NCI-H2196 (cell line): ENCODE measurements at regions not wholly inside any gene's neighbourhood (a gene's known extent, or its start where the extent isn't known, plus 50 kb on each side); places are given as distances from the start of the nearest gene placed in this dataset.

Experiments
- DNase-seq: peaks from one replicate; lab custom pipeline; 2025; ENCODE audit not compliant: unreplicated experiment; lab: John Stamatoyannopoulos, UW

DNA sequence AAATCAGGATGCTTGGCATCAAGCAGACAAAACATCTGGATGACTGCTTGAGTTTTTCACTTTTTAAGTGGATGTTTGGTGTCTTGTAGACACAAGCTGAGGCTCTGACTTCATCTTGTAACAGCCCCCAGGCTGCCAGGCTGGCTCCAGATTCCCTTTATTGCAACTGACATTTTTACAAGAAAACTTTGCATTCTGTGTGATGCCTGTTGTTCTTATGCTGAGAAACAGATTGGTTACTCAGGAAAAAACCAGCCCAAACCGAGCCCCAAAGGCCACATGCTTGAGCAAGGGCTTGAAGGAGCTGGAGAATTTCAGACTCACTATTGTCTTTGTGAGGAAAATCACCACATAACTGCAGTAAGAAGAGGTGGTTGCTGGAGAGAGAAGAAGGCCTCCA lies 98.4 kb upstream of the PREP start:
- no peak for DNase-seq

GRCh38 chr6:105500693-105501092 lies 97.8 kb upstream of the PREP start:
- no peak for DNase-seq

GRCh38 chr6:105499931-105500330 lies 97.0 kb upstream of the PREP start:
- no peak for DNase-seq

DNA sequence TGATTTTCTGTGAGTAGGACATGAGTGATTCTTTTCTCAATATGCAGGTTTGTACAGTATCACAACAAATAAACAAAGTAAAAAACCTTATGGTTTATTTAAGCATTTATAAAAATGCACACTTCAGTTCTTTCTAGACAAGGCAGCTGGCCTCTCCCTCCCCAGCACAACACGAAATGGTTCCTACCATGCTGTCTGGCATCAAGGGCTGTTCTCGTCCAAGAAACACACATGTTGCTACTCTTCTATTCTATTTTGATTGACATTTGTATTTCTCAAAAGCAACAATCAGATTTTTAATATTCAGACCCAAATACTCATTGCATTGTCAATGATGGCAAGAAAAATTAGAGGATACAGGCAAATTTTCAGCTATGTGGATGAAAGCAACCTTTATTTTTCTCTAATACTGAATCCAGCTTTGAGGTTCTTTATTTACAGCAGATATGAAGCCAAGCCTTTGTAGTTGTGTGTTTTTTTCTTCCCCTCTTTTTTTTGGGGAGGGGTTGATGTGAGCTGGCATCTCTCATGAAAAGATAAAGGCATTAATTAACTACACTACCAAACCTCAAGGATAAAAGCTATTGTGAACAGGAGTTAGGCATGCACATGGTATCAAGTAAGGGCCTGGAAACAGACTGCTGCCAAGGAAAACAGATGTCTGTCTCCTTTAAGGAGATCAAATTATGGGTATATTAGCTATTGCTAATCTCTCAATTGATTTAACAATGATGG lies 96.4 kb upstream of the PREP start:
- DNase-seq = no peak

- DNase-seq = no peak
These were observed 94.7 kb upstream of the PREP start for GRCh38 chr6:105497549-105497948.

- DNase-seq = no peak
These were observed 92.6 kb upstream of the PREP start for GRCh38 chr6:105495515-105495914.

DNA sequence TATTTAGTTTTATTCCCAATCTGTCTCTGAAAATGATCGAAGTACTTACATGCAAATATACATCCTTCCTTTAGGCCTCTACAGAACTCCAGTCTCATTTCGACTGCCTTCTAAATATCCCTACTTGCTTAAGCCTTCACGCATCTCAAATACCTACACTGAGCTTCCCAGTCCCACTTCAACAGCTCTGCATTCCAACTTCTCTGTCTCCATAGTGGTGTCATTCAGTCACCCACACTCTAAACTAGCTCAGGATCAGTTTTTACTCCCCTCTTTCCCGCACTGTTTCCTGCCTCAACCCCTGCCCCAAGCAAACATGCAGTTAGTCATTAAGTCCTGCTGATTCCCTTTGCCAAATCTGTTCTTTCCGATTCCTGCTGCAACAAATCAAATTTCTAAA lies 91.8 kb upstream of the PREP start:
- DNase-seq = no peak

DNA sequence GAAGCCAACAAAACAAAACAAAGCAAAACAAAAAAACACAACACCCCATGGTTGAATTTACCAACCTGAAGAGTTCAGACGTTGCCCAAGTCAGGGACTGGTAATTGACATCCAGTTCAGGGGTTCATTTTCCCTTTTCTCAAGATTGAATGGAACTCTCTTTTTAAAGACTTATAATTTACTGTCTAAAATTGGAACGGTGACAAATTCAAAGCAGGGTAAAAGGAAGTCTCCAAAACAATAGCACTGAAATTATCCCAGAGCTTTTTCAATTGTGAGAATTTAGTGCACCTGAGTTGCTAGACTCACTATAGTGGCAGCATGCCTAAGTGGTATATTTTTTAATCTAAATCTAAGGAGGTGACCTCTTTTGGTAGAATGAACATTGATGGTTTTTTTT lies 90.9 kb upstream of the PREP start:
- DNase-seq = no peak

GRCh38 chr6:105492706-105493673 lies 90.1 kb upstream of the PREP start:
- no peak for DNase-seq

- no peak for DNase-seq
These were observed 86.3 kb upstream of the PREP start for GRCh38 chr6:105489216-105489530.

- DNase-seq = no peak
These were observed 85.8 kb upstream of the PREP start for GRCh38 chr6:105488516-105489215.

- no peak for DNase-seq
These were observed 84.3 kb upstream of the PREP start for GRCh38 chr6:105487040-105487790.

DNA sequence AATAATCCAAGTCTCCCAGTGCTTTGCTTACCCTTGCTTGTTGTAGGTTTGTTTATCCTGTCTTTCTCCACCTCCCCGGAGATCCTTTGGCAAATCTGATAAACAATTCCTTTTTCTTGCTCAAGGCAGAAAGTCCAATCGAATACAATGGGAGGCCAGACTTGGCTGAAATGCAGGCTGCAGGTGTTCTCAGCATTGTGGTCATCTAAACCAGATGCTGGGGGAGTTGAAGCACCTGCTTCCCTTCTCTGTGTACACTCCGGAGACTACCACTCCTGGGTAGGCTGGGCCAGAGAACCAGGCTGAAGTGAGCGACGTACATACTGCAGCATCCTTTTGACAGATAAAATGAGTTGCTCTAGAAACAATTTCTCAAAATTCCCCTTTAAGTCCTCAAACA lies 82.6 kb upstream of the PREP start:
- peak; percentile 34 for DNase-seq

DNA sequence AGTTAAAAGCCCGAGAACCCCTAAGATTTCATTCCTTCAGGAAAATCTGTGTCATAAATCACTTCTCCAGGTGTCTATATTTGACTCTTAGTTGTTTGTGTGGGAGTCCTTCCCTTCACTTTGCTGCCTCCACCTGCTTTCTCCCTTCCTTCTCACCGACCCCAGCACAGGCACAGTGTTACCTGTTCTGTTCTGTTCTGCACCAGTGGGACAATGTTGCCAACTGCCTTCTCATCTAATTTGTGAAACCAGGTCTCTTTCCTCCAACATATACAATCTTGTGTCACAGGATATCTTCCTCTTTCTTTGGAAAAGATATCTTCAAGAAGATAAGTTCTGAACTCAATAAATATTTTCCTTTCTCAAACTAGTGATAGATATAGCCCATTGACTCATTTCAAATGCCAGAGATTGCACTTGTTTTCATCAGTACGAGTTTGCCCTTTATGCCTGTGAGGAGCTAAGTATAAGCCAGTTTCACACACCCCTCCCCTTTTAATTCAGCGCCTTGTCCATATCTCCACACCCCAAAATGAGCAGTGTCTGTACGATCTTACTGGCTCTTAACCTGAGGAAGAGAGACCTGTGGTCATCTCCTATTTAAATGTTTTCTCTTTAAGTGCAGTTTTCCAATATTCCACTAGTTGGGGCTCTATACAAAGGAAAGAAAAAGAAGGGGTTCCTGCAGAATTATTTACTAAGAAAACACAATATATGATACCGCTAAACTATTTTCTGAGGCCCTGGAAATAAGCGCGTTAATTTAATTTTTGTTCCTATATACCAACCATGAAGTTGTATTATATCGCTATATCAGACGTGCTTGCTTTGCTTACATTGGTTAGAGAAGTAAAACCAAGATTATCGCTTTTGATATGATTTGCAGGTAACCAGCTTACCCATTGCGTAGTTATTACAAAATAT lies 81.6 kb upstream of the PREP start:
- DNase-seq = peak; percentile 52

GRCh38 chr6:105483492-105483891 lies 80.6 kb upstream of the PREP start:
- DNase-seq = no peak

- DNase-seq = no peak
These were observed 80.0 kb upstream of the PREP start for GRCh38 chr6:105482921-105483320.

DNA sequence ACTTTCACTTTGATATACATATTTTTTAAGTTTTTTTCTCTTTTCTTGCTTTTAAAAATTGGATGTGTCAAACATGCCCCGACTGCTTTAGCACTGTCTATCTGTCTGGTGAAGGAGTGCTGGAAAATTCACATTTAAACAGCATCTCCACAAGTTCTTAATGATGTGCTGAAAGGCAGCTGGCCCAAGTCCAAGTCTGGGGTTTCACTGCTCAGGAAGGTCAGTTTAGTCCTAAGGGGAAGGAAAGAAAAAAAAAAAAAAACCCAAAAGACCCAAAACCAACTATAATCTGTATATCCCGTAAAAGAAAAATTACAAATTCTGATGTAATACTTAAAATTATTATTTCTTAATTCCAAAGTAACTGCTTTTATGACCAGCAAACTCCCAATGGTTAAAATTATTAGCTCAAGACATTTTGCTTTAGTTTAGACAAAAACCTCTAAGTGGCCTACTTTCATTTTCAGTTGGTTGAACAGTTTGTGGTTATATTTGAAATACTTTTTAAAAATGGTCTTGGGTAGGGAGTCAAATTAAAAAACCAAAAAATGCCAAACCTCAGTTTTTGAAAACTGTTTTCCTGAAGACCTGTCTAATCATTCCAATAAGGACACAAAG lies 79.5 kb upstream of the PREP start:
- DNase-seq = no peak

DNA sequence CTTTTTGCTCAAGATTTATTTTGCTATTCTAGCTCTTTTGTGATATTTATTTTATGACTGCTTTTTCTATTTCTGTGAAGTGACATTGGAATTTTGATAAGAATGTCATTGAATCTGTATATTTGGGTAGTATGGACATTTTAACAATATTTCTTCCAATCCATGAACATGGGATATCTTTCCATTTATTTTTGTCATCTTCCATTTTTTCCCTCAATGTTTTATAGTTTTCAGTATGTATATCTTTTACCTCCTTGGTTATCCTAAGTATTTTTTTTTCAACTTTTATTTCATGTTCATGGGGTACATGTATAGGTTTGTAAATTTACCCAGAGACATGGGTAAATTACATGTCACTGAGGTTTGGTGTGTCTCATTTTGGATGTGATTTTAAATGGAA lies 74.1 kb upstream of the PREP start:
- no peak for DNase-seq

DNA sequence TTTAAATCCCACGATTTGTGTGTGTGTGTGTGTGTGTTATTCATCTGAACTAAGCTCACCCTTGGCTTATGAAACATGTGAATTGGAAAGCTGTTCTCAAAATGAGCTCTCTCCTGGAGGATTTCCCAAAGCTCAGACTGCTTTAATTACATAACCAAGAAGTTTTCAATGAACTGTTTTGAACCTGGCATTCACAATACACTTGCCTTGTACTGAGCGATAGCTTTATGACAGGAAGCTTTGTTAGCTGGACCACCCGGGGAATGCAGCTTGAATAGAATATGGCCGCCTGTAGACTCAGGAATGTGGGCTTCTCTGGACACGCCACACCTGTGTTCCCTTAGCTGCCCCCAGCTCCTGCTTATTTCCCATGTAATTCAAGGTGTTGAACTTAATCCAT lies 71.4 kb upstream of the PREP start:
- no peak for DNase-seq

GRCh38 chr6:105469946-105470345 lies 67.1 kb upstream of the PREP start:
- no peak for DNase-seq
